CD4-positive, alpha-beta T cell treated with Interleukin-4 for 1 hour (primary cell): ENCODE measurements at regions not wholly inside any gene's neighbourhood (a gene's known extent, or its start where the extent isn't known, plus 50 kb on each side); places are given as distances from the start of the nearest gene placed in this dataset.

ENCODE experiments used
- DNase-seq, 2 donors: peaks; one replicate each; pipeline ENCODE4 v3.0.0-alpha.2; 2020 to 2022

GRCh38 chr2:37812941-37813730 lies 112.0 kb upstream of the RMDN2 start:
- no peak for DNase-seq

GRCh38 chr2:37816036-37816435 lies 109.1 kb upstream of the RMDN2 start:
- no peak for DNase-seq

DNA sequence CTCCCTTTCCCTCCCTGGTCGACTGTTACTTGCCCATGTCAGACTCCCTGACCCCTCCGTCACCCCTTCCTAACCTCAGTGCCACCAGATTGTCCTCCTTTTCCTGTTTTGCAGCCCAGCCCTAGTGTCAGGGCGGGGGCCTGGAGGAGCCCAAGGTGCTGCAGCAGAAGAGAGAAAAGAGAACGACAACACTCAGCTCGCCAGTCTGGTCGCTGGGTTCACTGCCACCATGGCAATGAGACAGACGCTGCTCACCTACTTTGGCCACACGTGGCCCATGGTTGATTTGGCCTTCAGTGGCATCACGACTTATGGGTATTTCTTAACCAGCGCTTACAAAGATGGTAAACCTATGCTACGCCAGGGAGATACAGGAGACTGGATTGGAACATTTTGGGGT lies 108.4 kb upstream of the RMDN2 start:
- DNase-seq = no peak

- no peak for DNase-seq
Measured at GRCh38 chr2:37819186-37819585, 105.9 kb upstream of the RMDN2 start.

GRCh38 chr2:37820471-37820986 lies 104.6 kb upstream of the RMDN2 start:
- no peak for DNase-seq

- no peak for DNase-seq
Measured at GRCh38 chr2:37825586-37825985, 99.5 kb upstream of the RMDN2 start.

- no peak for DNase-seq
Measured at GRCh38 chr2:37826611-37827010, 98.5 kb upstream of the RMDN2 start.

GRCh38 chr2:37827455-37827854 lies 97.6 kb upstream of the RMDN2 start:
- DNase-seq = no peak

DNA sequence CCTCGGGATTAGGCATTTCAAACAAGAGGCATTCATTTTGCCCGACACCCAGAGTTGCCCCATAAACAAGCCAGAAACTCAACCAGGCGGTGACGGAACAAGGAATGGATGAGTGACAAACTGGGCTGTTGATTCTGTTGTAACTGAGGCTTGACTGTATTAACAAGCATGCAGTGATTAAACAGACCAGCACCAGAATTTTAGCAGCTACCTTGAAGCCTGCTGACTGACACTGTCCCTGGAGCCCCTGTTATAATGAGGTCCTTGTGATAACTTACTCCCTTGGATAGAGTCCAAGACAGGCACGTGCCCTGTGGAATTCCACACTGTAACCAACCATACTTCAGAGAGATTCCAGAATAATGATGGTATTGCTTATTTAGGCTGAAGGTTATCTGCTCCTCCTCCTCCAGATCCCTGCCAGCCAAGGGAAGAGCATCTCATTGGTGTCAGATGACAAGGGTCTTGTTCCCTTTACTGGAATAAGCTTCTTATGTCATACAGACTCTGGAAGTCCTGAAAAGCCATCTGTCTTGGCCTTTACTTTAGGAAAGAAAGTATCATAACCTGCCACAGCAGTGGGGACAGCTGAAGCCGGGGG lies 97.1 kb upstream of the RMDN2 start:
- DNase-seq = no peak

- peak; percentile 38 to 80 for DNase-seq
Measured at GRCh38 chr2:37829202-37829601, 95.9 kb upstream of the RMDN2 start.

DNA sequence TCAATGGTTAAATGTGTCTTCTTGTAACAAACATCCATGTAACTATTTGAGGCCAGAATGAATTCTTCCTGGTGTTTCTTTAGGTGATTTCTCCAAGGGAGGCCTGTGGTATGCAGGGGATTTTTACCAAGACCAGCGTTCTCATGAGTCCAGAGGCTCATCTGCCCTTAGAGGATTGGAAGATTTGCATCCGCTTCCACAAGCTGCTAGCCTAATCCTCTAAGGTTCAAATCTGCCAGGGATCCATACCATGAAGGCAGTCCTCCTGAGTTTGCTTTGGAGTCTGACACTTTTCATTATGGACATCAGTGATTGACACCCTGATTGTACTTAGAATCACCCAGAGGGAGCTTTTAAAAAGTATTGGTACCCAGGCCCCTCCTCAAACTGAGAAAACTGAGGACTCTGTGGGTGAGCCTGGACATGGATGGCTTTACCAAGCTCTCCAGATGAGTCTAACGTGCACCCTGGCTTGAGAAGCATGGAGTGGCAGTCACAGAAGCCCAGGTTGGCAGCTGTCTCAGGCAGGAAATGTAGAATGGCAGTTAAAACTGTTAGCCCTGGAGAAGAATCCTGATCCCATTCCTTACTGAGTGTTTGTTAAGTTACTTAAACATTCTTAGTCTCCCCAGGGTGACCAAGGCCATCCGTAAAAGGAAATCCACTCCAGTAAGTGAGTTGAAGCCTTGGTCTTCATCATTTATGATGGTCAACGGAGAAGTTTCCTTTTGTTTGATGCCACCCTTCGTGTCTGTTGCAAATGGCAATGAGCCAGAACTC lies 95.3 kb upstream of the RMDN2 start:
- DNase-seq = no peak

- DNase-seq = no peak
Measured at GRCh38 chr2:37830636-37831035, 94.5 kb upstream of the RMDN2 start.

GRCh38 chr2:37831081-37831780 lies 93.9 kb upstream of the RMDN2 start:
- DNase-seq = no peak

DNA sequence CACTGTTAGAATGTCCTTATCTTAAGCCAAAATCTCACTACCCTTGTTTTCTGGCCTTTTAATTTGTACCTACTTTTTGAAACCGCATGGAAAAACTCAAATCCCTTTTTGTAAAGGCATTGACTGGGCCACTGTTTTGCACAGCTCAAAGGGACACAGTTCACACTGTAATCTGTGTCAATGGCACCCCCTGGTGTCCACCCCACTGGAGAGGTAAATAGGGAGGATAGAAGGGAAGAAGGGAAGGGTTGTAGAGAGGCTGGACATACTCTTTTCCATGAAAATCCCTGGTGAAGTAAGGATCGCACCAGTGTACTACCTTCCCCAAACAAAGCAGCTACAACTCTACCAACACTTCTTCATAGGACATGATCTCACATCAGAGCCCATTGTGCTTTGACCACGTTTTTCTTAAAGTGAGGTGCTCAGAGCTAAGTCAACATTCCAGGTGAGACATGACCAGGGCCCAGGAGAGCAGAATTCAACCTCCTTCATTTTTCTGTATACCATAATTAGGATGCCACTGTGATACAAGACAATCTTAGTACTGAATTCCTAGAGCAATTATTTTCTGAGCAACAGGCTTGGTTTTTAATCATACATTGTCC lies 92.4 kb upstream of the RMDN2 start:
- peak; percentile 77 to 82 for DNase-seq

GRCh38 chr2:37833423-37833822 lies 91.7 kb upstream of the RMDN2 start:
- DNase-seq = peak in 1 of 2 donors; percentile 70

DNA sequence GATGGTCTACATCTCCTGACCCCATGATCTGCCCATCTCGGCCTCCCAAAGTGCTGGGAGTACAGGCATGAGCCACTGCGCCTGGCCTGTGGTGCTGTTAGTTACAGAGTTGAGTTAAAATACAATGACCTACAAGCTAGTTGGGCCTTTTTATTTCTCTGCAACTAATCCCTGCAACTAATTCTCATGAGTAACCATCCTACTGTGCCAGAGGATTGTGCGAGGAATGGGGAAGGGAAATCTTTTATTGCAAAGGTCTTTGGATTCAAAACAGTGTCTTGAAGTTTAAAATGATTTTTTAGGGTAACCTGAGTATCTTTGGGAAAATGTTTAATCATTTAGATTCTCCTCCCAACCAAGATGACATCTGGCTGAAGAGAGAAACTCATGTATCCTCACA lies 88.8 kb upstream of the RMDN2 start:
- no peak for DNase-seq

DNA sequence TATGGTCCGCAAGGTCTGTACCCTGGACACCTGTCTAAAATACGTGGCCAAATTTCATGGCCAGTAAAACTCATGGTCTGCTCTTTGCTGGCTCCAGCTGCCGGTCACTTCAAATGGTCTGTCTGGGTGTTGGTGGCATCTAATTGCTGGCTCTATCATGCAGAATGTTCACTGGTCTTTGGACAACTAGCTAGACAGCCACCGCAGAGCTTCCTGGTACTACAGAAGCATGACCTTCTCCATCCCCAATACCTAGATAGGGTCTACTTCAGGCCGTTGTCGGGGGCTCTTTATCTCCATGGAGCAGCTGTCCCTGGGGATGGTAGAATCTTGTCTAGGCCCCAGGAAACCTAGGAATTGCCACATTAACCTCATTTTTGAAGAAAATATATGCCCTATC lies 88.4 kb upstream of the RMDN2 start:
- DNase-seq = no peak

- no peak for DNase-seq
Measured at GRCh38 chr2:37837628-37838328, 87.3 kb upstream of the RMDN2 start.

- no peak for DNase-seq
Measured at GRCh38 chr2:37838541-37839167, 86.4 kb upstream of the RMDN2 start.

- no peak for DNase-seq
Measured at GRCh38 chr2:37839991-37840390, 85.1 kb upstream of the RMDN2 start.

GRCh38 chr2:37842732-37843440 lies 82.2 kb upstream of the RMDN2 start:
- DNase-seq = no peak
